Fibroblast of the aortic adventitia (primary cell): ENCODE measurements at regions not wholly inside any gene's neighbourhood (a gene's known extent, or its start where the extent isn't known, plus 50 kb on each side); places are given as distances from the start of the nearest gene placed in this dataset.

Experiments
- DNase-seq: peaks from one replicate; pipeline ENCODE4 v3.0.0-alpha.2; 2010; ENCODE audit warnings: low read depth
- H3K4me3 ChIP-seq: 2 replicates; pipeline ENCODE4 v1.5.1; 2011; ENCODE audit warnings: low read depth, mild to moderate bottlenecking, control low read depth, low read length, moderate library complexity
- TF ChIP-seq, protein P1 (sequence below): IDR thresholded peaks from 2 replicates; pipeline ENCODE4 v1.5.1; 2011; ENCODE audit warnings: mild to moderate bottlenecking, low read length, control low read depth, inconsistent platforms; ENCODE audit not compliant: insufficient read depth

DNA sequence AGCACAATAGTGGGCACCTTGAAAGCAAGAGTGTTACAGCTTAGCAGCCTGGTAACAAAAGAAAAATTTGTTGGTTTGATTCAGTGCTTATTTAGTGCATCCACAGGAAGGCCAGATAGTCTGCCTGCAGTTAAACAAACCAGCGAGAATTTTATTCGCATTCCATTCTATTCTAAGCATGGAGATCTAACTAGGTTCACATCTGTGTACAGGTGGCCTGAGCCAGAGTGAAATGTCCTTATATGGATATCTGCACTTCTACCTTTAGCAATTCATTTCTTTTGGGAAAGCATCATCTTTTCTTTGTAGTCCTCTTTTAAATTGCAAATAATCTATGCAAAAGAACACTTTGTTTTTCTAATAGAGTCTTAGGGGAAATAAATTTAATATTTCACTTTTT lies 659.0 kb upstream of the FZD8 start:
- TF ChIP-seq, protein P1, sequence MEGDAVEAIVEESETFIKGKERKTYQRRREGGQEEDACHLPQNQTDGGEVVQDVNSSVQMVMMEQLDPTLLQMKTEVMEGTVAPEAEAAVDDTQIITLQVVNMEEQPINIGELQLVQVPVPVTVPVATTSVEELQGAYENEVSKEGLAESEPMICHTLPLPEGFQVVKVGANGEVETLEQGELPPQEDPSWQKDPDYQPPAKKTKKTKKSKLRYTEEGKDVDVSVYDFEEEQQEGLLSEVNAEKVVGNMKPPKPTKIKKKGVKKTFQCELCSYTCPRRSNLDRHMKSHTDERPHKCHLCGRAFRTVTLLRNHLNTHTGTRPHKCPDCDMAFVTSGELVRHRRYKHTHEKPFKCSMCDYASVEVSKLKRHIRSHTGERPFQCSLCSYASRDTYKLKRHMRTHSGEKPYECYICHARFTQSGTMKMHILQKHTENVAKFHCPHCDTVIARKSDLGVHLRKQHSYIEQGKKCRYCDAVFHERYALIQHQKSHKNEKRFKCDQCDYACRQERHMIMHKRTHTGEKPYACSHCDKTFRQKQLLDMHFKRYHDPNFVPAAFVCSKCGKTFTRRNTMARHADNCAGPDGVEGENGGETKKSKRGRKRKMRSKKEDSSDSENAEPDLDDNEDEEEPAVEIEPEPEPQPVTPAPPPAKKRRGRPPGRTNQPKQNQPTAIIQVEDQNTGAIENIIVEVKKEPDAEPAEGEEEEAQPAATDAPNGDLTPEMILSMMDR, result no peak
- no peak for DNase-seq
- H3K4me3 ChIP-seq, result no peak overlapping the region

DNA sequence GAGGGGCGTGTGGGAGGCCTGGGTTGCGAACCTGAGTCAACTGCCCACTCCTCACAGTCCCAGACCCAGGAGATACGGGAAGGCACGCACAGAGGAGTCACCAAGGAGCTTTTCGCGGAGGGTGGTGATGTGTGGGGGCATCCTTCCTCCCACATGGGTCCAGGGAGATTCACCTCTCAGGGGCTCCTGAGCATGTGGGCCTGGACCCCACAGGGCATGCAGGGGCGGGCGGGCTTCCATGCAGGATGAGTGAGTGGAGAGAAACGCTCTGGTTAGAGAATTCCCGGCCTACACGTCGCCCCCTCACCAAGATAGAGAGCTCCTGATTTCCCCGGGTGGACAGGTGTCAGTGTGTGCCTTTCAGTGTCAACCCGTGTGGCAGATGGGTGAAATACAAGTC lies 641.7 kb upstream of the FZD8 start:
- DNase-seq, result no peak
- no peak overlapping the region for H3K4me3 ChIP-seq
- TF ChIP-seq, protein P1, result no peak

DNA sequence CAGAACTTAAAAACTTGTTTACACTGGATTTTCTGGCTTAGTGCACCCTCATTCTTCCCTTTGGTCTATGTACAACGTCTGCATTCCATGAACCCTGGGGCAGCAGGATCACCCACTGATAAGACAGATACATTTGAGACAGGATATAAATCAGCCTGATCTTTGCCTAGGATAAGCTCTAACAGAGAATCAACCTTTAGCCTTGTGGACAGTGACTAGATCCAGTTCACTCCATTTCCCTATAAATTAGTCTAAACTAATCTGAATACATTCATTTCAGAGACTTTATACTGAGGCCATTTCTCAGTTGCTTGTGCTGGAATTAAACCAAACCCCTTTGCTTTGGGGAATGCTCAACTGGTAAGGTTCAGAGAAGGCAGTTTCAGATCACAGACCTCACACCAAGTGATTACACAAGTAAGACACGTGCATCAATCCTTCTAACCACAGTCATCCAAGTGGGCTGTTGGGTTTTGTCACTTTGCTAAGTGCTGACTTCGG lies 639.8 kb upstream of the FZD8 start:
- DNase-seq, result peak; percentile 18
- TF ChIP-seq, protein P1, result no peak
- no peak overlapping the region for H3K4me3 ChIP-seq

DNA sequence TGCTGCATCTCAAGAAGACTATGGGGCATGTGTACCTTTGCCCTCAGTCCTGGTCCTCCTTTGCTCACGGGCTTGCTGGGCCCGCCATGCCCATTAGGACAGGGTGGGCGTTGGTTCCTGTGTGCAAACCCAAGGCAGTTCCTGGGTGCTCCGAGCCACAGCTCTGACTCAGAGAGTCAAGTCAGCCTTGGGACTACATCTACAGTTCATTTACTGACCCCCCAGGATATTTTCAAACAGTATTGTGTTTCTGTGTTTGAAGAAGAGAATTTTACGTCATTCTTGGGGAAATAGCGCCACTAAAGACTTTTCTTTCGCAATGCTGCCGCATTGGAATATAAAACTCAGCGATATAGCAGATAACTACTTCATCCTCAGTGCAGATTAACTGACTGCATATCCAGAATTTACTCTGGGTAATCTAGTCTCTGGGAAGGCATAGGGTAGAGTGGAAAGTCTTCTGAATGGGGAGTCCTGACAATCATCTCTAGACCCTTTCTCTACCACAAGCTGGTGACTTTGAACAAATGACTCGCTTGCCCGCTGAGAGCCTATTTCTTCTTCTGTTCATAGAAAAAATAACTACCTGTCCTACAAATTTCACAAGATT lies 638.9 kb upstream of the FZD8 start:
- TF ChIP-seq, protein P1, result no peak
- no peak overlapping the region for H3K4me3 ChIP-seq
- no peak for DNase-seq

DNA sequence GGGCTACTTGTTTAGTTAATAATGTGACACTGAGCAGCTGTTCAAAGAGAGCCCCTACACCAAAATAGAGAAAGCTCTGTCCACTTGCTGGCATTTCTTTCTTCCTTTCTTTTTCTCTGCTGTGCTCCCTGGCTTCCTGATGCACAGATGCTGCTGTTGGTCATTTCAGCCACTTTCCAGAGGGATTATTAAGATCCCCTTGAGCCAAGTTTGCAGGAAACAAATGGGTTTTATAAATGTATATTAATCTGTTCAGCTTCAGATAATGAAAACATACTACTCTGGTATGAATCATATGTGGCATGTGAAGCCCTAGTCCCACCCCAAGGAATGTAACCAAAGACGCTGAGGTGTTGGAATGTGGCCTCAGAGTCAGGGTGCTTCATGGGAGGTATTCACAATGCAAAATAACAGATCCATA lies 638.2 kb upstream of the FZD8 start:
- H3K4me3 ChIP-seq, result no peak overlapping the region
- TF ChIP-seq, protein P1, result no peak
- peak; percentile 19 for DNase-seq

DNA sequence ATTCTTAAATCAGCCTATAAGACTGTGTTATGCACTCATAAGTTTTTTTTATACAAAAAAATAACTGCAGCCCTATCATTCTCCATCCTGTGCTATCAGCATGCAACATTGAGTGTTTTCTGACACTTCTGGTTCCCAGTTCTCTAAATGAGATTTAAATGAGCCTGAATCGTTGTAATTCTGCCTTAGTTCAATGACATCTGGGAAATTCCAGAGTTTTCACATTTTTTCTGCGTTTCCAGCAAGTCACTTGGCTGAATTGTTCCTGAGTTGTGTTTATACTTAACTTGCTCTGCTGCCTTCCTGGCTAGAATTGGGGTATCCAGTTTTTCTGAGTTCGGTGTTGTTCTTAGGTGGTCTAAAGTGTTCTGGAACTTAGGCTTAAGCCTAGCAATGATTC lies 636.1 kb upstream of the FZD8 start:
- no peak overlapping the region for H3K4me3 ChIP-seq
- DNase-seq, result peak; percentile 37
- TF ChIP-seq, protein P1, result no peak

DNA sequence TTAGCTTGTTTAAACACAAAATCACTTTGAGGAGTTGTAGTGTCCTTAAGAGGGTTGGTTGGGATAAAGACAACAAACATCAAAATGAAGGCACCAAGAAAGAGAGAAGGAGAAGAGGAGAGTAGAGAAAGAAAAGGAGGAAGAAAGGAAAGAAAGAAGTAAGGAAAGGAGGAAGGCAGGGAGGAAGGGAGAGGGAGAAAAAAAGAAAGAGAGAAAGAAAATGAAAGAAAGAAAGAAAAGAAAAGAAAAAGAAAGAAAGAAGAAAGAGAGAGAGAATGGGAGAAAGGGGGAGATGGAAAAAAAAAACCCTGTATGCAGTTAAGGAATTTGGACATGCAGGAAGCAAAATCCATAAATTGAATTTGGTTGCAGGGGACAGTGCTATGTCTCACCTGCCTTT lies 635.4 kb upstream of the FZD8 start:
- no peak overlapping the region for H3K4me3 ChIP-seq
- no peak for DNase-seq
- TF ChIP-seq, protein P1, result no peak
